GM06990 (cell line): ENCODE measurements at regions not wholly inside any gene's neighbourhood (a gene's known extent, or its start where the extent isn't known, plus 50 kb on each side); places are given as distances from the start of the nearest gene placed in this dataset.

Source experiments
- DNase-seq: peaks from one replicate; pipeline ENCODE4 v3.0.0-alpha.2; 2011; ENCODE audit not compliant: insufficient read length; ENCODE audit errors: extremely low read depth
- H3K27me3 ChIP-seq: replicated peaks from 2 replicates; pipeline ENCODE4 v1.6.0; 2011; ENCODE audit warnings: low read length; ENCODE audit not compliant: control insufficient read depth, insufficient read depth
- H3K36me3 ChIP-seq: 2 replicates; pipeline ENCODE4 v1.5.1; 2011; ENCODE audit warnings: low read length; ENCODE audit not compliant: control insufficient read depth, insufficient read depth
- H3K4me3 ChIP-seq: replicated peaks from 2 replicates; pipeline ENCODE4 v1.5.1; 2011; ENCODE audit warnings: low read depth, mild to moderate bottlenecking, control low read depth, low read length
- TF ChIP-seq, protein P1 (sequence below): IDR thresholded peaks from 2 replicates; pipeline ENCODE4 v1.5.1; 2011; ENCODE audit warnings: low read length, control low read depth, mild to moderate bottlenecking, inconsistent platforms; ENCODE audit not compliant: insufficient read depth, poor library complexity, severe bottlenecking

DNA sequence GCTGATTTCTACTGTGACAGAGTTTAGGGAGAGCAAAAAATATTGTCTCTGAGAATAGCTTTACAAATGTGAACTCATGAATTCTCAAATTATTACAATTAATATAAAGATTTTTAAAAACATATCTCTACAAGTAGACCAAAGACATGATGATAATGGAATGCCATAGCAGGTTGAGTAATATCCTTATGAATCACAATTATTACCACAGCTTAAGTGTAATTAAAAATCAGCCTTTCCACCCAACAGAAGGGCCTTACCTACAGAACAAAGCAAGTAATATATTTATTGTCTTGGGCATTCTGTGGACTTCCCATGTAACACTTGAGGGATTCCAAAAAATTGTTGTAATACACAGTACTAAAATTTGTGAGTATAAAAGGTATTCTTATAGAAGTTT, 1099.6 kb upstream of the GJE1 start:
- Histone ChIP-seq H3K4me3 (no peak overlapping the region), H3K27me3 (no peaks in the 10 kb centered on the region), H3K36me3 (no peaks in the 10 kb centered on the region)
- TF ChIP-seq, protein P1, sequence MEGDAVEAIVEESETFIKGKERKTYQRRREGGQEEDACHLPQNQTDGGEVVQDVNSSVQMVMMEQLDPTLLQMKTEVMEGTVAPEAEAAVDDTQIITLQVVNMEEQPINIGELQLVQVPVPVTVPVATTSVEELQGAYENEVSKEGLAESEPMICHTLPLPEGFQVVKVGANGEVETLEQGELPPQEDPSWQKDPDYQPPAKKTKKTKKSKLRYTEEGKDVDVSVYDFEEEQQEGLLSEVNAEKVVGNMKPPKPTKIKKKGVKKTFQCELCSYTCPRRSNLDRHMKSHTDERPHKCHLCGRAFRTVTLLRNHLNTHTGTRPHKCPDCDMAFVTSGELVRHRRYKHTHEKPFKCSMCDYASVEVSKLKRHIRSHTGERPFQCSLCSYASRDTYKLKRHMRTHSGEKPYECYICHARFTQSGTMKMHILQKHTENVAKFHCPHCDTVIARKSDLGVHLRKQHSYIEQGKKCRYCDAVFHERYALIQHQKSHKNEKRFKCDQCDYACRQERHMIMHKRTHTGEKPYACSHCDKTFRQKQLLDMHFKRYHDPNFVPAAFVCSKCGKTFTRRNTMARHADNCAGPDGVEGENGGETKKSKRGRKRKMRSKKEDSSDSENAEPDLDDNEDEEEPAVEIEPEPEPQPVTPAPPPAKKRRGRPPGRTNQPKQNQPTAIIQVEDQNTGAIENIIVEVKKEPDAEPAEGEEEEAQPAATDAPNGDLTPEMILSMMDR = no peak
- no peak for DNase-seq

DNA sequence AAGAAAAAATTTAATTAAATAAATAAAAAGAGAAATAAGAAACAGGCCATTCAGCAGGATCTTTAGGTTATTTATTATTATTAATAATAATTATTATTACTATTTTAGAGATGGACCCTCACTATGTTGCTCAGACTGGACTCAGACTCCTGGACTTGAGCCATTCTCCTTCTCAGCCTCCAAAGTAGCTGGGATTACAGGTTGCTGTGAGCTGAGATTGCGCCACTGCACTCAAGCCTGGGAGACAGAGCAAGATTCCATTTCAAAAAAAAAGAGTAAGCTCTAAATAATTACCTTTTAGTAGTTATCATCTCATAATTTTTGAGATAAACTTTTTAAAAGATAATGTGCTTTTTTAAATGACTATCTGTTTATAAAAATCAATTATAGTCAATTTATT, 1102.8 kb upstream of the GJE1 start:
- no peak overlapping the region for H3K4me3 ChIP-seq
- no peak for DNase-seq
- H3K36me3 ChIP-seq = no peaks in the 10 kb centered on the region
- TF ChIP-seq, protein P1 = no peak
- H3K27me3 ChIP-seq = no peaks in the 10 kb centered on the region

DNA sequence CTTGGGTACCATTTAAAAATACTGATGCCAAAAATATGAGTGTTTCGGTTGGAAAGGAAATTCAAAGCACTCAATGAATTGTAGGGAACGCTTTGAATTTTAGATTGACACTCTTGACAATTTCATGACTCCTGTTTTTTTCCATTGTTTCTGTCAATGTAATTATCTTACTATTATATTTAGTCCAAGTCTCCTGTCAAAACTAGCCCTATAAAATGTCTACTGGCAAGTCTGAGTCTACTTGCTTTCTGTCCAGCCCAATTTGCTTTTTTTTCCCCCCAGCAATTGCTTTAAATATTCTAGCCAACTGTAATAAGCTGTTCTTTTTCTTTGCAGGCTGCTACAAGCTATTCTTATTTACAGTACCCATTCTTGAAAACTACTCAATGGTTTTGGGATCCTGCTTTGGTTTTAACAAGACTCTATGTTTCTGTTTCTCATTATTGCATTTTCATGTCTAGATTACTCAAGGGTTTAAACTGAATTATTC, 1103.9 kb upstream of the GJE1 start:
- Histone ChIP-seq H3K4me3 (no peak overlapping the region), H3K27me3 (no peaks in the 10 kb centered on the region), H3K36me3 (no peaks in the 10 kb centered on the region)
- no peak for DNase-seq
- TF ChIP-seq, protein P1 = no peak

DNA sequence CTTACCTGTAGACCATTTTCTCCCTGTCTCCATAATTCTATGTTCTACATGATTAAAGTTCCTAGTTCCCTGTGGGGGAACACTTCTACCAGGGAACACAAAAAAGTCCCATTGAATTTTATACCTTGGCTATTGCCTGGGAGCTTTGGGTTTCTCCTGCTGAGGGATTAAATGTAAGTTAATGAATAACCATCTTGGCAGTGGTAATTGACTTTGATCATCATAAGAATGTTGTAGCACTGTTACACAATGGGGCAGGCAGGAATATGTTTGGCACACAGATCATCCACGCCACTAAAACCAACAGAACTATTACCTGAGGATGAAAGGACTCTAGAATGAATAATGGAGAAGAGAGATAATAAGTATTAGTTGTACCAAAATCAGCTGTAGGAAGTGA, 1106.2 kb upstream of the GJE1 start:
- H3K4me3 ChIP-seq = no peak overlapping the region
- TF ChIP-seq, protein P1 = no peak
- no peaks in the 10 kb centered on the region for H3K36me3 ChIP-seq
- no peak for DNase-seq
- no peaks in the 10 kb centered on the region for H3K27me3 ChIP-seq

DNA sequence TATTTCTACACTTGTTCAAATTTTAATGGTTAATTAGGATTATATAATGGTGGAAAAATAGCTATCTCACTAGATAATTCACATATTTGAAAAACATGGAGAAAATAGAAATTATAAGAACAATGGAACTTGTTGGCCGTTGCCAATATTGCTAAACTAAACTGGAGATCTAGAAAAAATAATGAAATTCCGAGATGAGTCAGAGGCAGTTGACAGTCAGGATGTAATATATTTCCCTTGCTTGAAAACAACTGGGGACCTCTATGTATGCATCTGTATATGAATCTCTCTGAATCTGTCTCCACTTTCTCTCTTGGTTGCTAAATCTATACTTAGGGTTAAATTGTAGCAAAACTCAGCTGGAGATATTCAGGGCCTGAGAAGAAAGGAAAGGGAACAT, 1108.2 kb upstream of the GJE1 start:
- H3K36me3 ChIP-seq = no peaks in the 10 kb centered on the region
- TF ChIP-seq, protein P1 = no peak
- H3K4me3 ChIP-seq = no peak overlapping the region
- DNase-seq = no peak
- no peaks in the 10 kb centered on the region for H3K27me3 ChIP-seq

DNA sequence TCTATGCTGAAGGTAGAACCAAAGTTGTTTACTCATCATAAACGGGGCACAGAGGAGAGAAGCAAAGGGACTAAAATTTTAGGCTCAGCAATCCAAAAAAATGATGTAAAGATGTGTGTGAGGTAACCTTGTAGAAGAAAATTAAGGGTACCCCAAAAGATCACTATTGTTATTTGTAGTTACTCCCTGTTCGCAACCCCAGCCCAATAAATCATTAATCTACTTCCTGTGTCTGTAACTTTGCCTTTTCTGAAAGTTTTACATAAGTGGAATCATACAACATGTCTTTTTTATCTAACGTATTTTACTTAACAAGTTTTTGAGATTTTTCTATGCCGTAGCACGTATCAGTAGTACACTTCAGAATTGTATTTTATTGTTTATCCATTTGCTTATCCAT, 1114.8 kb upstream of the GJE1 start:
- Histone ChIP-seq H3K36me3 (no peaks in the 10 kb centered on the region), H3K27me3 (no peaks in the 10 kb centered on the region), H3K4me3 (no peak overlapping the region)
- TF ChIP-seq, protein P1 = no peak
- no peak for DNase-seq
